NT2/D1 (cell line): ENCODE measurements at regions not wholly inside any gene's neighbourhood (a gene's known extent, or its start where the extent isn't known, plus 50 kb on each side); places are given as distances from the start of the nearest gene placed in this dataset.
A peak's percentile ranks its signal among the peaks of the same experiment; 100 is the strongest.

Experiments used
- DNase-seq: peaks from one replicate; pipeline ENCODE4 v3.0.0-alpha.2; 2011; ENCODE audit warnings: low read depth, low spot score
- H3K27me3 ChIP-seq: 2 replicates; pipeline ENCODE4 v1.6.0; 2011; ENCODE audit warnings: mild to moderate bottlenecking; ENCODE audit not compliant: insufficient read length, insufficient read depth
- H3K36me3 ChIP-seq: 2 replicates; pipeline ENCODE4 v1.6.1; 2011; ENCODE audit warnings: mild to moderate bottlenecking, low read length, mixed read lengths; ENCODE audit not compliant: insufficient read depth, insufficient read length
- H3K4me1 ChIP-seq: 2 replicates; pipeline ENCODE4 v1.5.1; 2011; ENCODE audit not compliant: insufficient read depth, insufficient read length
- H3K4me3 ChIP-seq: 2 replicates; pipeline ENCODE4 v1.5.1; 2011; ENCODE audit warnings: low read depth; ENCODE audit not compliant: insufficient read length
- H3K9ac ChIP-seq: 2 replicates; pipeline ENCODE4 v1.6.0; 2011; ENCODE audit warnings: low read depth; ENCODE audit not compliant: insufficient read length
- H3K9me3 ChIP-seq: 2 replicates; pipeline ENCODE4 v1.5.1; 2011; ENCODE audit warnings: mild to moderate bottlenecking, low read length; ENCODE audit not compliant: insufficient read depth
- SUZ12 ChIP-seq: IDR thresholded peaks from 2 replicates; pipeline ENCODE4 v1.6.1; 2011; ENCODE audit not compliant: insufficient read length, insufficient read depth; ENCODE audit errors: extremely low read depth
- YY1 ChIP-seq: IDR thresholded peaks from 2 replicates; pipeline ENCODE4 v1.6.1; 2011; ENCODE audit not compliant: insufficient read length, insufficient read depth
- ZNF274 ChIP-seq: IDR thresholded peaks from 2 replicates; pipeline ENCODE4 v1.6.1; 2011; ENCODE audit warnings: mild to moderate bottlenecking, low read depth, low read length

DNA sequence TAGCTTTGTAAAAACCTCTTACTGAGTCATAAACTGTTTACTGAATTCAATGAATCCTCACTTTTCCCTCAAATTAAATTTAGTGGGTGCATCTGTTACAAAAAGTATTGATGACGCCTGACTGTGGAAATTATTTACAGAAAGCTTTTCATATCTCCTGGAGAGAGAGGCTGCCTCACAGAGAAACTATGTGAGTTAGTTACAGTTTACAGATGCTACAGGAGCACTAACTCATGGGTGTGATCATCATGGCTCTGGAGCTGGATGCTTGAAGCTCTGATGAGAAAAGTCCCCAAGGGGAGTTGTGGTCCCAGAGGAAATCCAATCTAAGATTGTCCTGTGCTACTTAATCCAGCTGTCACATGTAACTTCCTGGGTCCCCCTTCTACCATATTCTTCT, 590.8 kb downstream of the LMO7 start:
- DNase-seq, result no peak
- Histone ChIP-seq H3K36me3 (no peaks in the 10 kb centered on the region), H3K9ac (no peak overlapping the region), H3K4me3 (no peak overlapping the region), H3K4me1 (no peaks in the 10 kb centered on the region), H3K9me3 (no peaks in the 10 kb centered on the region), H3K27me3 (no peaks in the 10 kb centered on the region)
- TF ChIP-seq YY1 (no peak), ZNF274 (no peak), SUZ12 (no peak)

DNA sequence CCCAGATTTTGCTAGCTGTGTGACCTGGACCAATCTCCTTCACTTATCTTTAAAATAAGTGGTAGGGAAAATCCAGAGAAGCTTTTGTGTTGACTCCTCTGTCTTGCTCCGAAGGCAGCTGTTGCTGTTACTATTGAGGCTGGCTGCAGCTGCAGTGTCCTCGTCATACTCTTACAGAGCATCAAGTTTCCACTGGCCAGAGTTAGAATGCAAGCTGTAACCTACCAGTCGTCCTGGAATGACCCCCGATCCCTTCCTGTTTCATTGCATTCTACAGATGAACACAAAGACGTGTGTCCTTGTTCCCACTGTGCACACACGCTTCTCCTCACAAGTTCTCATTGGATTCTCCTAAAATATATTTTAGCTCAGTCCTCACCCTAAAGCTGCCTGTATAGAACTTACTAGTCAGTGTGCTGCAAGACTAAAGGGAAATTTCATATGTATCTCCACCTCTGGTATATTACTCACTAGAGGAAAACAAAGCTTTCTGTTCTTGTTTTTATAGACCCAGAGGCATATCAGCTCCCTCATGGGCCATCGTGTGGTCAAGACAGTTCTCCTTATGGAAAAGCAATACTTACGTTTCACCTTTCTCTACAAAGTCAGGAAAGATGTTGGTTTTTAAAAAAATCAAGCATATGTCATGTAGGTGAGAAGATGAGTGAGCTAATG, 589.8 kb downstream of the LMO7 start:
- Histone ChIP-seq H3K9ac (no peak overlapping the region), H3K36me3 (no peaks in the 10 kb centered on the region), H3K4me1 (no peaks in the 10 kb centered on the region), H3K27me3 (no peaks in the 10 kb centered on the region), H3K9me3 (no peaks in the 10 kb centered on the region), H3K4me3 (no peak overlapping the region)
- TF ChIP-seq SUZ12, result no peak
- no peak for TF ChIP-seq ZNF274
- TF ChIP-seq YY1, result no peak
- DNase-seq, result no peak

DNA sequence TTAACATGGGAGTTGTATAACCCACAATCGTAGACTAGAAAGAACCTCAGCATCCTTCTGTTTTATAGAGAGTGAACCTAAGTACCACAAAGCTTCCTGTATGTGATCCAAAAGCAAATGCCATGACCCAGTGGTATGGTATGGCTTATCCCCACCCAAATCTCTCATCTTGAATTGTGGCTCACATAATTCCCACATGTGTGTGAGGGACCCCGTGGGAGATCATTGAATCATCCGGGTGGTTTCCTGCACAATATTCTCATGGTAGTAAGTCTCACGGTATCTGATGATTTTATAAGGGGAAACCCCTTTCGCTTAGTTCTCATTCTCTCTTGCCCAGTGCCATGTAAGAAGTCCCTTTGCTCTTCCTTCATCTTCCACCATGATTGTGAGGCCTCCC, 587.9 kb downstream of the LMO7 start:
- Histone ChIP-seq H3K9me3 (no peaks in the 10 kb centered on the region), H3K9ac (no peak overlapping the region), H3K4me3 (no peak overlapping the region), H3K36me3 (no peaks in the 10 kb centered on the region), H3K27me3 (no peaks in the 10 kb centered on the region), H3K4me1 (no peaks in the 10 kb centered on the region)
- TF ChIP-seq ZNF274, result no peak
- no peak for TF ChIP-seq SUZ12
- TF ChIP-seq YY1, result no peak
- DNase-seq, result no peak

DNA sequence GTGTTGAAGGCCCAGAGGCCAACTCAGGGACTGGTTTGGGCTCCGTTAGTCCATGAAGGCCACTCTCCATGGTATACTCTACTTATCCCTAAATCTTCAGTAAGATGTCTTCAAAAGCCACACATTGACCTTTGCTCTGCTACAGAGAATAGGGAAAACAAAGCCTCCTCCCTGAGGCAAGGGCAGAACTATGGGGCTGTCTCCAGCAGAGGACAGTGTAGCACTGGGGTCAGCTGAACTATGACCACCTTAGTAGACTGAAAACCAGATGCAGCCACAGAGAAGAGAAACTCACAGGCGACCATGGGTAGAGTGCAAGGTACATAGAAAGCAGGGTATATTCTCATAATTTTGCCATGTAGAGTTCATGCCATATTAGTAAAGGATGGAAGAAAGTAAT, 587.4 kb downstream of the LMO7 start:
- Histone ChIP-seq H3K9me3 (no peaks in the 10 kb centered on the region), H3K4me1 (no peaks in the 10 kb centered on the region), H3K36me3 (no peaks in the 10 kb centered on the region), H3K9ac (no peak overlapping the region), H3K4me3 (no peak overlapping the region), H3K27me3 (no peaks in the 10 kb centered on the region)
- DNase-seq, result peak; percentile 1
- TF ChIP-seq ZNF274, result no peak

DNA sequence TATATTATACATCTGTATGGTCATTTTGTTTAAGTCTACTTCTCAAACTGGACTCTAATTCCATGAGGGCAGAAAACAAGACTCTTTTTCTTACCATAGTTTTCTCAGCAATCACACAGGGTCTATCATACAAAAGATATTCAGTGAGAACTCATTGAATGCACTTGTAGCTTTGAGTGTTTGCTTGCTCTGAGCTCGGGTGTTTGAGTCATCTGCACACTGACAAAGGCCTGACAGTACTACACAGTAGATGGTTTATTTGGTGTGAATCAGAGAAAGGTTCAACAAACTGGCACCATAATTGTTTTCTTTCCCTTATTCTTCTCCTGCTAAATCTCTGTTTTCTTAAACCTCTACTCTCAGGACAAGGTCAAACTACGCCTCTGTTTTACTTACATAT, 586.4 kb downstream of the LMO7 start:
- TF ChIP-seq YY1, result no peak
- TF ChIP-seq SUZ12, result no peak
- TF ChIP-seq ZNF274, result no peak
- H3K36me3 ChIP-seq, result no peaks in the 10 kb centered on the region
- H3K27me3 ChIP-seq, result no peaks in the 10 kb centered on the region
- no peak overlapping the region for H3K9ac ChIP-seq
- H3K9me3 ChIP-seq, result no peaks in the 10 kb centered on the region
- H3K4me1 ChIP-seq, result no peaks in the 10 kb centered on the region
- no peak for DNase-seq
- no peak overlapping the region for H3K4me3 ChIP-seq

DNA sequence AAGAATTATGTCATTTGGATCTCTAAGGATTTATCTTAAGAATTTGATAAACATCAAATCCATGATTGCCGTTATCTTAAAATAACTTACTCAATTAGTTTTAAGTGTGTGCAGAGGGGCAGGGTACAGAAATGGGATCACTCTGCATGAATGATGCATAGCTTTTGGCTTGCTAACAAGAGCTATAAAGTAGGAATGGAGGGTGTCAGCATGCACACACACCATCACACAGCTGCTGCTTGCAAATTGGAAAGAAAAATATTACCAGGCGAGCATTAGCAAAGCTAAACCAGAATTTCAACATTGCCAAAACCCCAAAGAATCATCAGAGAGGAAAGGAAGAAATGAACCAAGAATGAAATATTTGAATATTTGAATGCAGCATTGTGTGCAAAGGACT, 580.6 kb downstream of the LMO7 start:
- Histone ChIP-seq H3K4me3 (no peak overlapping the region), H3K9ac (no peak overlapping the region), H3K36me3 (no peaks in the 10 kb centered on the region), H3K9me3 (no peaks in the 10 kb centered on the region), H3K4me1 (no peaks in the 10 kb centered on the region), H3K27me3 (no peaks in the 10 kb centered on the region)
- TF ChIP-seq ZNF274, result no peak
- no peak for TF ChIP-seq YY1
- TF ChIP-seq SUZ12, result no peak
- no peak for DNase-seq

DNA sequence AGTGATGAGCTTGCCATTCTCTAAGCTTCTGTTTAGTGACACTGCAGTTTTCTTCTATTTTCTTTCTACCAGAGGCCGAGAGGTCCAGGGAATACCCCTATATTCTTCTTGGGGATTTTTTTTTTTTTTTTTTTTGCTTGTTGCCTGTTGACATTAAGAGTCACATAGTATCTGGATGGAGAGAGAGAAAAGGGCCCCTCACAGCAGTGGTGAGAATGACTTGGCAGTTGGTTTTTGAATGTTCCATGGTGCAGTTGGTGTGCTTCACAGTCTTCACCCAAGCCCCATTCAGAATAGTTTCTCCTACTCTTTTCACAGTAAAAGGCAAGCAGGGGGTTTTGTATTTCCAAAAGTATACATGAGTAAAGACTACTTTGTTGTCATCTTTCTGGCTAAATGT, 577.9 kb downstream of the LMO7 start:
- H3K4me3 ChIP-seq, result no peak overlapping the region
- no peak for DNase-seq
- no peak overlapping the region for H3K9ac ChIP-seq
- H3K27me3 ChIP-seq, result no peaks in the 10 kb centered on the region
- H3K9me3 ChIP-seq, result no peaks in the 10 kb centered on the region
- no peak for TF ChIP-seq ZNF274
- no peak for TF ChIP-seq SUZ12
- no peak for TF ChIP-seq YY1
- no peaks in the 10 kb centered on the region for H3K4me1 ChIP-seq
- no peaks in the 10 kb centered on the region for H3K36me3 ChIP-seq
